MM.1S (cell line): ENCODE measurements at regions not wholly inside any gene's neighbourhood (a gene's known extent, or its start where the extent isn't known, plus 50 kb on each side); places are given as distances from the start of the nearest gene placed in this dataset.

Experiments
- DNase-seq: peaks from one replicate; pipeline ENCODE4 v3.0.0-alpha.2; 2015
- H2AFZ ChIP-seq: fragments of 300-600 bp; sonication (generic); 2 replicates; pipeline ENCODE4 v1.6.0; 2016; ENCODE audit warnings: antibody characterized with exemption, low read length
- H3F3A ChIP-seq: fragments of 300-600 bp; sonication (generic); 2 replicates; pipeline ENCODE4 v1.6.1; 2016; ENCODE audit warnings: mild to moderate bottlenecking, antibody characterized with exemption, low read length, moderate library complexity, mixed read lengths; ENCODE audit not compliant: insufficient read depth
- H3K27ac ChIP-seq: fragments of 300-600 bp; sonication (generic); 2 replicates; pipeline ENCODE4 v1.5.1; 2016; ENCODE audit warnings: mild to moderate bottlenecking, low read length
- H3K27me3 ChIP-seq: fragments of 300-600 bp; sonication (generic); replicated peaks from 2 replicates; pipeline ENCODE4 v1.6.0; 2016; ENCODE audit warnings: low read length; ENCODE audit not compliant: insufficient read depth
- H3K36me3 ChIP-seq: fragments of 300-600 bp; sonication (generic); replicated peaks from 2 replicates; pipeline ENCODE4 v1.6.1; 2016; ENCODE audit warnings: mild to moderate bottlenecking, low read length, mixed read lengths; ENCODE audit not compliant: insufficient read depth
- H3K4me1 ChIP-seq: fragments of 300-600 bp; sonication (generic); 2 replicates; pipeline ENCODE4 v1.6.1; 2016; ENCODE audit warnings: low read length, mixed read lengths
- H3K4me2 ChIP-seq: fragments of 300-600 bp; sonication (generic); 2 replicates; pipeline ENCODE4 v1.6.0; 2016; ENCODE audit warnings: low read depth, low read length
- H3K4me3 ChIP-seq: fragments of 300-600 bp; sonication (generic); 2 replicates; pipeline ENCODE4 v1.5.1; 2016; ENCODE audit warnings: low read length, mixed read lengths
- H3K79me2 ChIP-seq: fragments of 300-600 bp; sonication (generic); 2 replicates; pipeline ENCODE4 v1.6.1; 2016; ENCODE audit warnings: mixed run types, low read length, mixed read lengths
- H3K9ac ChIP-seq: fragments of 300-600 bp; sonication (generic); 2 replicates; pipeline ENCODE4 v1.6.1; 2016; ENCODE audit warnings: low read length, mixed read lengths
- H3K9me2 ChIP-seq: fragments of 300-600 bp; sonication (generic); replicated peaks from 2 replicates; pipeline ENCODE4 v1.6.1; 2016; ENCODE audit warnings: mild to moderate bottlenecking, low read length, mixed read lengths; ENCODE audit not compliant: insufficient read depth
- H3K9me3 ChIP-seq: fragments of 300-600 bp; sonication (generic); replicated peaks from 2 replicates; pipeline ENCODE4 v1.6.1; 2016; ENCODE audit warnings: mild to moderate bottlenecking, low read length, mixed read lengths; ENCODE audit not compliant: insufficient read depth
- H4K20me1 ChIP-seq: fragments of 300-600 bp; sonication (generic); 2 replicates; pipeline ENCODE4 v1.6.1; 2016; ENCODE audit warnings: mild to moderate bottlenecking, low read length, moderate library complexity, mixed read lengths; ENCODE audit not compliant: insufficient read depth
- CTCF ChIP-seq: fragments of 300-600 bp; sonication (generic); IDR thresholded peaks from 2 replicates; pipeline ENCODE4 v1.5.1; 2016; ENCODE audit warnings: antibody characterized with exemption, low read length, mixed read lengths
- EZH2 ChIP-seq: fragments of 300-600 bp; sonication (generic); optimal IDR thresholded peaks from 2 replicates; pipeline ENCODE3; 2017; ENCODE audit warnings: low read depth, mild to moderate bottlenecking, antibody characterized with exemption, low read length, mixed read lengths
- EZH2phosphoT487 ChIP-seq: fragments of 300-600 bp; sonication (generic); IDR thresholded peaks from 2 replicates; pipeline ENCODE4 v1.6.1; 2018; ENCODE audit warnings: antibody characterized with exemption, low read length

DNA sequence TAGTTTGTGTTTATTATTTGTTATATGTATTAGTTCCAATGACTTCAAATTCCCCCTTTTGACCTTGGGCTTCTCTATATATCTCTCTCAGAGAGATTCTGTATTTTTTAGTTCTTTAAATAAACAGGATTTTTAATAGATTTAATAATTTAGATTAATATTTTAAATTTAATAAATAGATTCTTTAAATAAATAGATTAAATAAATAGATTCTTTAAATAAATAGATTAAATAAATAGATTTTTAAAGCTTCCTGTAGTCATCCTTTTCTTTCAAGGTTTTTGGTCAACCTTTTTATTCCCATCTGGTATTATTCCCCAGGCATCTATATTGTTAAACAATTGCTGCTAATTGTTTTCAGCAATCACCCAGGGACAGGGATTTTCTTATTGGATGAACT is 721.9 kb upstream of the ADAMTS5 start:
- no peak overlapping the region for H3K9ac ChIP-seq
- no peak overlapping the region for H3K27ac ChIP-seq
- H3K36me3 ChIP-seq: no peaks in the 10 kb centered on the region
- no peaks in the 10 kb centered on the region for H3K4me1 ChIP-seq
- no peaks in the 10 kb centered on the region for H3F3A ChIP-seq
- TF ChIP-seq CTCF: no peak
- TF ChIP-seq EZH2phosphoT487: no peak
- TF ChIP-seq EZH2: no peak
- no peak overlapping the region for H3K4me2 ChIP-seq
- H3K27me3 ChIP-seq: no peaks in the 10 kb centered on the region
- no peaks in the 10 kb centered on the region for H4K20me1 ChIP-seq
- no peaks in the 10 kb centered on the region for H3K9me3 ChIP-seq
- no peaks in the 10 kb centered on the region for H3K9me2 ChIP-seq
- H3K4me3 ChIP-seq: no peak overlapping the region
- H2AFZ ChIP-seq: no peak overlapping the region
- no peak for DNase-seq
- H3K79me2 ChIP-seq: no peaks in the 10 kb centered on the region

- no peaks in the 10 kb centered on the region for H4K20me1 ChIP-seq
- no peak overlapping the region for H3K9ac ChIP-seq
- H3K27ac ChIP-seq: no peak overlapping the region
- no peaks in the 10 kb centered on the region for H3K4me1 ChIP-seq
- TF ChIP-seq CTCF (no peak), EZH2 (no peak)
- H3K9me2 ChIP-seq: no peaks in the 10 kb centered on the region
- DNase-seq: no peak
- H3F3A ChIP-seq: no peaks in the 10 kb centered on the region
- no peaks in the 10 kb centered on the region for H3K79me2 ChIP-seq
- no peaks in the 10 kb centered on the region for H3K27me3 ChIP-seq
- no peaks in the 10 kb centered on the region for H3K36me3 ChIP-seq
- no peaks in the 10 kb centered on the region for H3K9me3 ChIP-seq
- H2AFZ ChIP-seq: no peak overlapping the region
- H3K4me2 ChIP-seq: no peak overlapping the region
- no peak overlapping the region for H3K4me3 ChIP-seq
Measured at GRCh38 chr21:27683292-27683691, 716.4 kb upstream of the ADAMTS5 start.

DNA sequence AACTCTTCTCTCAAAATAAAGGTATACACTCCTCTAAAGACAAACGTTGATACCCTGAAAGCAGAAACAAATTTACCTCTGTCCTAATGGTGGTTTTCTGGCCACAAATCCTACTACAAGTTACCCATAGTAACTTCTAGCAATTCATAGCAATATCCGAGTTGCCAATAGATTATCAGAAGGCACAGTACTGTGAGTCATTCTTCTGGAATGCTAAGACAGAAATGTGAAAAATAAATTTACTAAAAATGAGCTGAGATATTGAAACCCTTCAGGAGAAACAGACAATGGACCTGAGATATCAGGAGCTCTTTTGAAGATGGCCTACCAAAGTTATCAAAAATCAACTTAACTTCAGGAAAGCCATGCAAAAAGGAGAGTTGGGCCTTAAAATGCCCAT is 715.0 kb upstream of the ADAMTS5 start:
- Histone ChIP-seq H3K4me2 (no peak overlapping the region), H3K9me3 (no peaks in the 10 kb centered on the region)
- TF ChIP-seq EZH2: no peak
- TF ChIP-seq CTCF: no peak
- TF ChIP-seq EZH2phosphoT487: no peak

DNA sequence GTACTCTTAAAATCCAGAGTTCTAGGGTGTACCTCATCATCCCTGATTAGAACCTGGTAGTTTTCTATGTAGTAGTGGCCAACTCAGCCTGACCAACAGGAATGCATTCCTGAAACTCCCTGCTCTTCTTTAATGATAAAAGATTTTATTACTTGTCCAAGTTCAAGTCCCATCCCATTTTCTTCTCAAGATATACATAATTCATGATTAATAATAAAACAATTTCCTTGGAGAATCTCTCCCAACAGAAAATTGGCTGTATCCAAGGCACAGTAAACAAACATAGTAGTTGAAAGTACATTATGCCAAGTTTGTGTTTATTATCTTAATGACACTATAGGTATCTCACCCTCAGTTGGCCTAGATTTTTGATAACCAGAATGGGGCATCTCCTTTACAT is 714.1 kb upstream of the ADAMTS5 start:
- H3K79me2 ChIP-seq: no peaks in the 10 kb centered on the region
- no peak overlapping the region for H3K4me3 ChIP-seq
- no peak overlapping the region for H3K4me2 ChIP-seq
- no peaks in the 10 kb centered on the region for H4K20me1 ChIP-seq
- H3K9ac ChIP-seq: no peak overlapping the region
- TF ChIP-seq CTCF (no peak), EZH2 (no peak), EZH2phosphoT487 (no peak)
- H3K36me3 ChIP-seq: no peaks in the 10 kb centered on the region
- H3K27ac ChIP-seq: no peak overlapping the region
- no peaks in the 10 kb centered on the region for H3K27me3 ChIP-seq
- no peaks in the 10 kb centered on the region for H3K9me3 ChIP-seq
- H2AFZ ChIP-seq: no peak overlapping the region
- no peaks in the 10 kb centered on the region for H3K4me1 ChIP-seq
- DNase-seq: no peak
- no peaks in the 10 kb centered on the region for H3K9me2 ChIP-seq
- H3F3A ChIP-seq: no peaks in the 10 kb centered on the region

More for the DNA sequence above, 715.0 kb upstream of the ADAMTS5 start:
- no peak for DNase-seq
- Histone ChIP-seq H4K20me1 (no peaks in the 10 kb centered on the region), H3K9ac (no peak overlapping the region), H3K36me3 (no peaks in the 10 kb centered on the region), H2AFZ (no peak overlapping the region), H3K4me1 (no peaks in the 10 kb centered on the region), H3K9me2 (no peaks in the 10 kb centered on the region), H3K79me2 (no peaks in the 10 kb centered on the region), H3F3A (no peaks in the 10 kb centered on the region), H3K27ac (no peak overlapping the region), H3K4me3 (no peak overlapping the region), H3K27me3 (no peaks in the 10 kb centered on the region)
